ENCODE measurements at regions not wholly inside any gene's neighbourhood (a gene's known extent, or its start where the extent isn't known, plus 50 kb on each side); places are given as distances from the start of the nearest gene placed in this dataset.

DNA sequence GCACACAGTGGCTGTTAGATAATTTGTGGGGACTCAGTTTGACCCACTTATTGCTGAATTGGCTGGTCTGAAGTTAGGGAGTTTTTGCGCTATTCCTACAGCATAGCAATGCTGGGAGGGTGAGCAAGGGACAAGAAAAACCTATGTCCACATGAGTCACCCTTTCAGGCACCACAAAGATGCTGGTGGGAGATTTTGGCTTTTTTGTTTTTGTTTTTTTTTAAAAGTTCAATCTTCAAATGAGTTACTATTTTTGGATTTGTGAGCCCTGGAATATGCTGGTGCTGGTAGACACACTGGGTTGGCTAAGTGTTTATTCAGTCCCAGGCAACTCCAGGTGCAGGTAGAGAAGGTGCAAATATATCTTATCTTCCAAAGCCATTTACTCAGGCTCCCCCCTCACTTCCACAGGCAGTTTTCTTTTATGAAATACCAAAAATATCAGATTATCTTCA lies 143.4 kb downstream of the BTG1 start:
- H3K27me3 ChIP-seq (ENCODE audit: low read depth), result no peaks in the 10 kb centered on the region
- H3K36me3 ChIP-seq, result no peaks in the 10 kb centered on the region
- peaks cover 28% of the 10 kb centered on the region for H3K4me1 ChIP-seq
- no peak overlapping the region for H3K4me3 ChIP-seq
- TF ChIP-seq, protein P1, sequence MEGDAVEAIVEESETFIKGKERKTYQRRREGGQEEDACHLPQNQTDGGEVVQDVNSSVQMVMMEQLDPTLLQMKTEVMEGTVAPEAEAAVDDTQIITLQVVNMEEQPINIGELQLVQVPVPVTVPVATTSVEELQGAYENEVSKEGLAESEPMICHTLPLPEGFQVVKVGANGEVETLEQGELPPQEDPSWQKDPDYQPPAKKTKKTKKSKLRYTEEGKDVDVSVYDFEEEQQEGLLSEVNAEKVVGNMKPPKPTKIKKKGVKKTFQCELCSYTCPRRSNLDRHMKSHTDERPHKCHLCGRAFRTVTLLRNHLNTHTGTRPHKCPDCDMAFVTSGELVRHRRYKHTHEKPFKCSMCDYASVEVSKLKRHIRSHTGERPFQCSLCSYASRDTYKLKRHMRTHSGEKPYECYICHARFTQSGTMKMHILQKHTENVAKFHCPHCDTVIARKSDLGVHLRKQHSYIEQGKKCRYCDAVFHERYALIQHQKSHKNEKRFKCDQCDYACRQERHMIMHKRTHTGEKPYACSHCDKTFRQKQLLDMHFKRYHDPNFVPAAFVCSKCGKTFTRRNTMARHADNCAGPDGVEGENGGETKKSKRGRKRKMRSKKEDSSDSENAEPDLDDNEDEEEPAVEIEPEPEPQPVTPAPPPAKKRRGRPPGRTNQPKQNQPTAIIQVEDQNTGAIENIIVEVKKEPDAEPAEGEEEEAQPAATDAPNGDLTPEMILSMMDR (IDR thresholded peaks at IDR 0.05; ENCODE audit: borderline replicate concordance), result no peak
- DNase-seq, result no peak
- H3K9me3 ChIP-seq (replicated peaks), result no peaks in the 10 kb centered on the region
- H3K27ac ChIP-seq (replicated peaks), result peak overlapping the region; percentile 49
- intact Hi-C loops (cut with micrococcal nuclease), result no loop called here

DNA sequence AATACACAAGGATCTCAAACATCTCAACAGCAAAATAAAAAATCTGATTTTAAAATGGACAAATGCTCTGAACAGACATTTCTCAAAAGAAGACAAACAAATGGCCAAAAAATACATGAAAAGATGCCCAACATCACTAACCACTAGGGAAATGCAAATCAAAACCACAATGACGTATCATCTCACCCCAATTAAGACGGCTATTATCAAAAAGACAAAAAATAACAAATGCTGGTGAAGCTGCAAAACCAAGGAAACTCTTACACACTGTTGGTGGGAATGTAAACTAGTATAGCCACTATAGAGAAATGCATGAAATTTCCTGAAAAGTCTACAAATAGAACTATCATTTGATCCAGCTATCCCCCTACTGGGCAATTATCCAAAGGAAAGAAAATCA lies 145.0 kb downstream of the BTG1 start:
- Histone ChIP-seq H3K27me3 (ENCODE audit: low read depth) (no peaks in the 10 kb centered on the region), H3K27ac (replicated peaks) (no peak overlapping the region), H3K36me3 (no peaks in the 10 kb centered on the region), H3K4me3 (no peak overlapping the region), H3K9me3 (replicated peaks) (no peaks in the 10 kb centered on the region), H3K4me1 (peaks cover 28% of the 10 kb centered on the region)
- no peak for DNase-seq
- TF ChIP-seq, protein P1 (IDR thresholded peaks at IDR 0.05; ENCODE audit: borderline replicate concordance), result no peak
- intact Hi-C loops (cut with micrococcal nuclease), result no loop called here

DNA sequence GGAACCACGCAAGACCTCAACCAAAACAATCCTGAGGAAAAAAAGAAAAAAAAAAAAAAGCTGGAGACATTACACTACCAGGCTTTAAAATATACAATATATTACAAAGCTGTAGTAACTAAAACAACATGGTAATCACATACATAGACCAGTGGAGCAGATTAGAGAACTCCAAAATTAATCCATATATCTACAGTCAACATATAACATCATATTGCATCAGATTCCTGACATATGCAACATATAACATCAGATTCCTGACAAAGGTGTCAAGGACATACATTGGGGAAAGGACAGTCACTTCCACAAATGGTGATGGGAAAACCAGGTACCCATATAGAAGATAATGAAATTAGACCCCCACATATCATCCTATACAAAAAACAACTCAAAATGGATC lies 145.8 kb downstream of the BTG1 start:
- DNase-seq, result no peak
- Histone ChIP-seq H3K4me3 (no peak overlapping the region), H3K9me3 (replicated peaks) (no peaks in the 10 kb centered on the region), H3K27me3 (ENCODE audit: low read depth) (no peaks in the 10 kb centered on the region), H3K36me3 (no peaks in the 10 kb centered on the region), H3K4me1 (peaks cover 24% of the 10 kb centered on the region), H3K27ac (replicated peaks) (no peak overlapping the region)
- intact Hi-C loops (cut with micrococcal nuclease), result no loop called here
- TF ChIP-seq, protein P1 (IDR thresholded peaks at IDR 0.05; ENCODE audit: borderline replicate concordance), result no peak

DNA sequence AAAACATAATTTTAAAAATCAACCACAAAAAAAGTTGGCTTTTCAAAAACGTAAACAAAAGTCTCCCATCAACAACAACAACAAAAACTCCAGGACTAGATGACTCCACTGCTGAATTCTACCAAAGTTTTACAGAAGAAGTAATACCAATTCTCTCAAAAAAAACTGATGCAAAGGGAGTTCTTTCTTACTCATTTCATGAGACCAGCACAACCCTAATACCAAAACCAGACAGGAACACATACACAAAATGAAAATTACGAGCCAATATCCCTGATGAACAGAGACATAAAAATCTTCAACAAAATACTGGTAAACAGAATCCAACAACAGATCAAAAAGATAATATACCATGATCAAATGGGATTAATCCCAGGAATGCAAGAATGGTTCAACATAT lies 147.3 kb downstream of the BTG1 start:
- no peaks in the 10 kb centered on the region for H3K36me3 ChIP-seq
- no peak for DNase-seq
- H3K4me1 ChIP-seq, result peaks cover 25% of the 10 kb centered on the region
- no peaks in the 10 kb centered on the region for H3K9me3 ChIP-seq (replicated peaks)
- H3K27ac ChIP-seq (replicated peaks), result no peak overlapping the region
- no peak overlapping the region for H3K4me3 ChIP-seq
- no peaks in the 10 kb centered on the region for H3K27me3 ChIP-seq (ENCODE audit: low read depth)
- TF ChIP-seq, protein P1 (IDR thresholded peaks at IDR 0.05; ENCODE audit: borderline replicate concordance), result no peak
- intact Hi-C loops (cut with micrococcal nuclease), result no loop called here

DNA sequence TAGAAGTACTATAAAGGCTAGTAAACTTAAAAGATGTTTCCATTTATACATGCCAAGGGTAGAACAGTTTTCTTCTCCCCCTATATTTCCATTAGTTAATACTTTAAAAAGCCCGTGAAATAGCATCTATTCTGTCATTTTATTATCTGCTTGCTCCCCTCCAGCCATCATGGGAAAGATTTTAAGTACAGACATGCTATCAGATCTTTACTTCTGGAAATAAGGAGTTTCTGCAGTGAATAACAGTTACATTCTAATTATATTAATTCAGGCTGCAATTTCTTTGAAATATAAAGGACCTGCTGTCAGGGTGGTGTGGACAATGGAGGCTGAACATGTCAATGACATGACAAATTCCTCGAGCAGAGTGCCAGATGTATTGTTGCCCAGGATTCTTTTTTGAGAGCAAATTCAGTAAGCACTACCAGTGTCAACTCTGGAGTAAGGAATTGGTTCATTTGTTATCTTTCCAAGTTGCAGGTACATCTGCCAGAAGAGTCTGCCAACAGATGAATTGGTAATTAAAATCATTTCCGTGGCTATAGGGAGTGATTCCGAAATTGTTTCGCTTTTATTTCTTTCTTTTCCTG lies 151.3 kb downstream of the BTG1 start:
- H3K27ac ChIP-seq (replicated peaks), result peak overlapping the region; percentile 7
- H3K27me3 ChIP-seq (ENCODE audit: low read depth), result no peaks in the 10 kb centered on the region
- peaks cover 13% of the 10 kb centered on the region for H3K4me1 ChIP-seq
- no peaks in the 10 kb centered on the region for H3K36me3 ChIP-seq
- intact Hi-C loops (cut with micrococcal nuclease), result no loop called here
- TF ChIP-seq, protein P1 (IDR thresholded peaks at IDR 0.05; ENCODE audit: borderline replicate concordance), result no peak
- H3K9me3 ChIP-seq (replicated peaks), result no peaks in the 10 kb centered on the region
- DNase-seq, result no peak
- no peak overlapping the region for H3K4me3 ChIP-seq

Measured in left ventricle myocardium inferior (tissue), 1 donor.